ENCODE measurements at regions not wholly inside any gene's neighbourhood (a gene's known extent, or its start where the extent isn't known, plus 50 kb on each side); places are given as distances from the start of the nearest gene placed in this dataset.

- CTCF ChIA-PET = interaction anchor here (0.6 to 1.6 kb wide), 4 partner anchors 10 to 248 kb away, joined by 3 to 5 read pairs (median 4); no protein-coding TSS in a partner anchor
- no peaks in the 10 kb centered on the region for H3K9me2 ChIP-seq
These were observed 91.1 kb upstream of the TBCA start for GRCh38 chr5:77867194-77867691.

DNA sequence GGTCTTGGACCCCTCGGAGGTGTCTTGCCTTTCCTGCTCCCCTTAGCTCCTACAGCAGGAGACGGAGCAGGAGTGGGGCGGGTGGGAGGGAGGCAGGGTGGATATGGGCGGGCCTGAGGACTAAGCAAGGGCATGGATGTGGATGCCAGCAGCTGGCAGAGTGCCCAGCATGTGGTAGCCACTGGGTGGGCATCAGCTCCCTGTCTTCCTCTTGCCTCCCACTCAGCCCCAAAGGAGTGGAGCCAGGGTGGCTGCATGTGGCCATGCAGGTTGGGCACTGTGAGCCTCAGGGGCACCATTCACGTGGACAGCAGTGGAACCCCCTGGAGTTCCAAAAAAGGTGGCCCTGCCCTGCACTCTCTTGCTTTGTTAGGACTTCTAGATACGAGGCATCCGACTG is 90.1 kb upstream of the TBCA start:
- no peaks in the 10 kb centered on the region for H3K9me2 ChIP-seq
- no peaks in the 10 kb centered on the region for H3K27me3 ChIP-seq (ENCODE audit: insufficient read depth)
- H3K9ac ChIP-seq = no peak overlapping the region
- CTCF ChIA-PET = no interaction called here
- no peaks in the 10 kb centered on the region for H4K20me1 ChIP-seq (ENCODE audit: insufficient read depth)
- H3K9me3 ChIP-seq = no peaks in the 10 kb centered on the region
- DNase-seq = peak; percentile 22
- no peak overlapping the region for H2AFZ ChIP-seq (ENCODE audit: low read depth)
- no peak overlapping the region for H3K4me2 ChIP-seq
- 48% methylated on average over 6 of the region's 7 CpGs for WGBS (ENCODE audit: low lambda C conversion rate)
- H3K27ac ChIP-seq (ENCODE audit: low read depth in 2 of 2, low read length in 1 of 2) = no peak overlapping the region
- H3K4me1 ChIP-seq (ENCODE audit: control insufficient read depth in 1 of 2, insufficient read depth in 2 of 2, low read depth in 1 of 2, low read length in 1 of 2) = no peaks in the 10 kb centered on the region
- H3K4me3 ChIP-seq (ENCODE audit: low read depth in 2 of 2, low read length in 1 of 2) = no peak overlapping the region
- TF ChIP-seq, protein P1, sequence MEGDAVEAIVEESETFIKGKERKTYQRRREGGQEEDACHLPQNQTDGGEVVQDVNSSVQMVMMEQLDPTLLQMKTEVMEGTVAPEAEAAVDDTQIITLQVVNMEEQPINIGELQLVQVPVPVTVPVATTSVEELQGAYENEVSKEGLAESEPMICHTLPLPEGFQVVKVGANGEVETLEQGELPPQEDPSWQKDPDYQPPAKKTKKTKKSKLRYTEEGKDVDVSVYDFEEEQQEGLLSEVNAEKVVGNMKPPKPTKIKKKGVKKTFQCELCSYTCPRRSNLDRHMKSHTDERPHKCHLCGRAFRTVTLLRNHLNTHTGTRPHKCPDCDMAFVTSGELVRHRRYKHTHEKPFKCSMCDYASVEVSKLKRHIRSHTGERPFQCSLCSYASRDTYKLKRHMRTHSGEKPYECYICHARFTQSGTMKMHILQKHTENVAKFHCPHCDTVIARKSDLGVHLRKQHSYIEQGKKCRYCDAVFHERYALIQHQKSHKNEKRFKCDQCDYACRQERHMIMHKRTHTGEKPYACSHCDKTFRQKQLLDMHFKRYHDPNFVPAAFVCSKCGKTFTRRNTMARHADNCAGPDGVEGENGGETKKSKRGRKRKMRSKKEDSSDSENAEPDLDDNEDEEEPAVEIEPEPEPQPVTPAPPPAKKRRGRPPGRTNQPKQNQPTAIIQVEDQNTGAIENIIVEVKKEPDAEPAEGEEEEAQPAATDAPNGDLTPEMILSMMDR (IDR thresholded peaks at IDR 0.05) = no peak
- TF ChIP-seq EP300 (IDR thresholded peaks at IDR 0.05; ENCODE audit: borderline replicate concordance in 1 of 2, low read depth in 1 of 2, low read length in 1 of 2) = no peak
- TF ChIP-seq USF2 (IDR thresholded peaks at IDR 0.05; ENCODE audit: borderline replicate concordance, low read depth, low read length) = no peak
- no peaks in the 10 kb centered on the region for H3F3A ChIP-seq (replicated peaks; ENCODE audit: insufficient read depth)
- no peaks in the 10 kb centered on the region for H3K36me3 ChIP-seq (replicated peaks in 1 of 2; ENCODE audit: control insufficient read depth in 1 of 2, insufficient read depth in 2 of 2, low read length in 1 of 2)
- no peaks in the 10 kb centered on the region for H3K79me2 ChIP-seq (ENCODE audit: insufficient read depth)
- POLR2A ChIA-PET = no interaction called here

More at GRCh38 chr5:77867194-77867691, 91.1 kb upstream of the TBCA start:
- 47% methylated on average over 2 of the region's 2 CpGs for whole genome bisulfite sequencing (ENCODE audit: low lambda C conversion rate)
- DNase-seq = peak; percentile 29
- H3F3A ChIP-seq (replicated peaks; ENCODE audit: insufficient read depth) = no peaks in the 10 kb centered on the region
- no peak overlapping the region for H3K27ac ChIP-seq (ENCODE audit: low read depth in 2 of 2, low read length in 1 of 2)
- no peak overlapping the region for H3K4me2 ChIP-seq
- H3K9ac ChIP-seq = no peak overlapping the region
- no peak overlapping the region for H2AFZ ChIP-seq (ENCODE audit: low read depth)
- no peaks in the 10 kb centered on the region for H4K20me1 ChIP-seq (ENCODE audit: insufficient read depth)
- H3K4me1 ChIP-seq (ENCODE audit: control insufficient read depth in 1 of 2, insufficient read depth in 2 of 2, low read depth in 1 of 2, low read length in 1 of 2) = no peaks in the 10 kb centered on the region
- no peaks in the 10 kb centered on the region for H3K9me3 ChIP-seq
- H3K4me3 ChIP-seq (ENCODE audit: low read depth in 2 of 2, low read length in 1 of 2) = no peak overlapping the region
- H3K79me2 ChIP-seq (ENCODE audit: insufficient read depth) = no peaks in the 10 kb centered on the region
- no peaks in the 10 kb centered on the region for H3K36me3 ChIP-seq (replicated peaks in 1 of 2; ENCODE audit: control insufficient read depth in 1 of 2, insufficient read depth in 2 of 2, low read length in 1 of 2)
- no peaks in the 10 kb centered on the region for H3K27me3 ChIP-seq (ENCODE audit: insufficient read depth)
- TF ChIP-seq, protein P1 (IDR thresholded peaks at IDR 0.05) = peak; percentile 55
- TF ChIP-seq RAD21 (IDR thresholded peaks at IDR 0.05; ENCODE audit: low read length) (peak; percentile 40; the same call in 1 of the 2 replicates), USF2 (IDR thresholded peaks at IDR 0.05; ENCODE audit: borderline replicate concordance, low read depth, low read length) (no peak)
- POLR2A ChIA-PET = no interaction called here
